GM18520 (cell line): ENCODE measurements at regions not wholly inside any gene's neighbourhood (a gene's known extent, or its start where the extent isn't known, plus 50 kb on each side); places are given as distances from the start of the nearest gene placed in this dataset.

Experiments
- ATAC-seq: cut with Tn5 transposase; IDR thresholded peaks from one replicate; pipeline ENCODE4 v1.9.1; 2021; ENCODE audit not compliant: unreplicated experiment

DNA sequence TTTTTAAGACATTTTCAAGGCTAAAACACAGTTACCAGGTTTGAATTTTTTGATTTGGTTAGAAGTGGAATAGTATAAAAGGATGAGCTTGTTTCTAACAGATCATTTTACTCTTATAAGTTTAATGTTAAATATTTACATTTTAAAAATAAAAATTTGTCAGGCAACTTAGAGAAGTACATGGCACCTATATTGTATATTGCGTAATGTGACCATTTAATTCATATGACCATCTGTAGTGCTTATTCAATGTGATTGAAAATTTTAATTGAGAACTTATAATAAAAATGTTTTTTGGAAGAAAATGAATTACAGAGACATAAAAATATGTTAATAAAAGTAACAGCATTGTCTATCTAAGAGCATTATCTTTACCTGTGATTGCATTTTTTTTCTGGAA lies 1632.4 kb downstream of the RPA4 start:
- no peak for ATAC-seq

DNA sequence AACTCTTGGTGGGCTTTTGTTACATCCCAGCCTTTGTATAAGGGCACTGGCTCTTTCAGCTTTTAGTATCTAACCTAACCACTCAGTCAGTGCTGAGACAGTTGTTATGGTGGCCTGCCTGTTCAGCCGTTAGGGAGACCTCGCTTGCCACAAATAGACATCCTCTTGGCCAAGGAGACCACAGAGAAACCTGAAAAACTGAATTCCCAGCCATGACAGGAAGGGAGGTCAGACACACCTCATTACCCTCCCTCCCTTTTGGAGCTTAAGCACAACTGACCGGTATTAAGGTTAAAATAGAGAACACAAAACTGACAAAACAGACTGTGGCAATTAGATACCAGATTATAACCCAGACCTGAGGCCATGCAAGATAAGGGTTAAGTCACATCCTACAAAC lies 1639.3 kb downstream of the RPA4 start:
- ATAC-seq: no peak

DNA sequence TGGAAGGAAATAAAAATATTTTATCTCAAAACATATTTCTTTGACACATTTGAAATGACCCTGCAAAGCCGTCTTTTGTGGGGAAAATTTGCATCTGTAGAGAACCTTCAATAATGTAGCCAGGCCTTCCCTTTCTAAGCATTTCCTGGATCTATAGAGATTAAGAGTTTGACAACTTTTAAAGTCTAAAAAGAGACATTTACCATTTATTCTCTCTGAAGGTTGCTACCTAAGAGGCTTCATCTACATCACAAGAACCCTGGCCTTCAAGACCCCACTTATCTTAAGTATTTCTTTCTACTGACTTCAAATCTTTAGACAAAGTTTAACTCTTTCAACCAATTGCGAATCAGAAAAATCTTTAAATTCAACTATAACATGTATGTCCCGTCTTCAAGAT lies 1639.8 kb downstream of the RPA4 start:
- no peak for ATAC-seq

DNA sequence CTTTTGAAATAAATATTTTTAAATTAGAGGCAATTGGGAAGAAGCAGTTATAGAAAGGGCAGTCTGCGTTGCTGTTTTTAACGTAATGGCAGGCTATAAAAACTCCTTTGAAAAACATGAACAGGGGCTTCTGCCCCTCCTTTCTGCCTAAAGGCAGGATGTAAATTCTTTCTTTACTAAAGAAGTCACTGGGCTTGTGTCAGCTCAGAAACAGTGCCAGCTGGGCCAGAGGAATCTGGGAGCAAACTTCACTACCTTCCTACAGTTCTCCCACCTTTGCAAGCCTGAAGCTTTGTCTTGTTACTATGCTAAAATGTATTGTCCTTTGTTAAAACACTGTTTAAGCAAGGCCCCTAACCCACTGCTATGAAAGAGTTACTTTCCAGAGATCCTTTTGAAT lies 1664.8 kb downstream of the RPA4 start:
- no peak for ATAC-seq

DNA sequence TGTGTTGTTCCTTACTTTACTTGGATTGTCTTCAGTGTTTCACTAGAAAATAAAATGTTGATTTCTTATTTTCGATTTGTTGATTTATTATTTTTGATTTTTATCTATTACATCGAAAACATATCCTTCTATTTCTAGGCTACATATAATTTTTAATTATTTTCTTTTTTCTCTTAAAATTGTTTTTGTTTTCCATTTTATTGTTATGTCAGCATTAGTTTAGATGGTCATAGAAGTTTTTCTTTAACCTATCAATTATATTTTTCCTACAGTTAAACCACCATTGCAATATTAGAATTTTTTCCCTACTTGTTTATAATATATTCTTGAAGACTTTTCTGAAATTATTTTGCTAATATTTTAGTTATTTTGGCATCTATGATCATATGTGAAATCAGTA lies 1685.1 kb downstream of the RPA4 start:
- ATAC-seq: no peak

DNA sequence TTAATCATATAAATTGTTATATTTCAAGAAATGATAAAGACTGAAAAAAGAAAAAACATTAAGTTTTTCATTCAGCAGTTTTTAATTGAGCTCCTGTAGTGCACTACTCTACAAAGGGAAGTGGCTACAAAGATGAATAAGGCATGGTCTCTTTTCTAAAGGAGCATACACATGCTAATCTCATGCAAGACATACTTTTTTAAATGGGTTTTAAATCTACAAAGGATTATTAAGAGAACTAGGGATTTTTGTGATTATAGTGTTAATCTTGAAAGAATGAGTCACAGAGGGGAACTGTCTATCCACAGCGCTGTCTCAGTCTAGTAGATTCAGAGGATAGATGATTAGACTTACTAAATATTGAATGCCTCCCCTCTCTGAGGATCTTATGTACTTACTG lies 1722.2 kb downstream of the RPA4 start:
- ATAC-seq: no peak

DNA sequence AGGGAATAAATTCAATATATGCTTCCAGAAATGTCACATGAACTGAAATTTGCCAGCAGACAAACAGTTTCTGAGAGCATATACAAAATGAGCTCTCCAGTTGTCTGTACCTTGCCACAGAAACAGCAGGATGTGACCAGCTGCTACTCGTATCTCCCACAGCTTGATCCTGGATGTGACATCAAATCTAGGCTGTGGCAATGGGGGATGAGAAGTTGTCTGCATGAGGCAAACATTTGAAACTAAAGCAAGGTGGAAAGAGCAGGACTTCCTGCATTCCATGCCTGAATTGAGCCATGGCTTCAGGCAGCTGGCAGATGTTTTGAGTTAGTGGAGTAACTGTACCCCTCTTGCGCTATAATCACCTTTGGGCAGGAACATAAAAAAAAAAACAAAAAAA lies 1724.0 kb downstream of the RPA4 start:
- ATAC-seq: no peak

DNA sequence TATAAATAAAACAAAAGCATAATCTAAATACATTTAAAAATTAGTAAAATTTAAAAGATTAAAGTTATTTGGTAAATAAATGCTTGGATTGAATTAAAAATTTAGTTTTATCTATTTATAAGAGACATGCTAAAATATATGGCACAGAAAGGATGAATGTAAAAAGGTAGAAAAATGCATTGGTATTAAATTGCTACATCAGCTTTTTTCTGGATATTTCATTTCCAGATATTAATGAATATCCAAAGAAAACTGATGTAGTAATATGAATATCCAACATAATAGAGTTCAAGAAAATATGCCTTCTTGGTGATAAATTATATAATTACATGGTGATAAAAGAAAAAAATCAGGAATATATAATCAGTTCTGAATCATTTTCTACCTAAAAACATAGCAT lies 1743.9 kb downstream of the RPA4 start:
- ATAC-seq: no peak

DNA sequence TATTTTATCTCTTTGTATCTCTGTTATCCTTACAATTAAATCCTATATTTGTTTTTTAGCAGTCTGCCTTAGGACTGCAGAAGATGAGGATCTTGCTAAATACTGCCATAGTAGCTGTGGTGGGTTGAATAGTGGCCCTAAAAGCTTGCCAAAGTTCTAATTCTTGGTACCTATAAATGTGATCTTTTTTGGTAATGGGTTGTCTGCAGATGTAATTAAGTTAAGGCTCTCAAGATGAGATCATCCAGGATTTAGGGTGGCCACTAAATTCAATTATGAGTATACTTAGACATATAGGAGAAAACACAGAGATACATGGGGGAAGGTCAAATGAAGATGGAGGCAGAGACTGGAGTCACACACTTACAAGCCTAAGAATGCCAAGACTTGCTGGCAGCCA lies 1753.7 kb downstream of the RPA4 start:
- no peak for ATAC-seq

DNA sequence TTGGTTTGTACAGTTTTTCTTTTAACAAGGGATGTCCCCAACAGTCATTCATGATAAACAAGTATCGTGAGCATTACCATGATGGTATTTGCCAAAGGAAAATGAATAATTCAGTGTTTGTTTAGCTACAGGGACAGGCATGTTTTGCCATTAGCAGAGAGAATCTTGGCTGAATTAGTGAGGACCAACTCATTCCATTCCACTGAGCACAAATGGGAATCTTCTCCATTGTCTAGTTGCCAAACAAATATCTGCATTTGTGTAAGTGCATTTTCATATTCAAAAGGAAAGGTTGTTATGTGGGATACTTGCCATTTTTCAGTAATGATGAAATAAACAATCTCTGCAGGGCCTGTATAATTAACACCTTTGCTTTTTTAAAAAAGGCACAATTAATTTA lies 1762.6 kb downstream of the RPA4 start:
- ATAC-seq: no peak

DNA sequence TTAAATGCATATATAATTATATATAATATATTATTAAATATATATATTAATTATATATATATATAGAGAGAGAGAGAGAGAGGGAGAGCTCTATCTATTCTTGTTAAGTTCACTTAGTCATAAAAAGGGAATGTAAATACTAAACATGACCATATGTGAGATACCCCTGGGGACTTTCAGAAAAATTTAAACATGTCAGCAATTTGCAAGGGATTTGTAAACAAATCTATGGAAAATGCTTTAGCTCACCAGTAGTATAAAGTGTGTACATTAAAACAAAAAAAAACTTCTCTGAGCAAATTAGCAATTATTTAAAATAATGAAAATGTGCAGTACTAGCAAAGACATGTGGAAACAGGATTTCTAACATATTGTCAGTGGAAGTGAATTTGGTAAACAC lies 1755.5 kb downstream of the PCDH19 start:
- ATAC-seq: no peak
